ENCODE measurements at regions not wholly inside any gene's neighbourhood (a gene's known extent, or its start where the extent isn't known, plus 50 kb on each side); places are given as distances from the start of the nearest gene placed in this dataset.

- no peaks in the 10 kb centered on the region for H3K27me3 ChIP-seq (ENCODE audit: control insufficient read depth in 2 of 2, insufficient read depth in 2 of 2, low read length in 2 of 2)
- H3K4me3 ChIP-seq (replicated peaks in 1 of 3; ENCODE audit: insufficient read depth in 1 of 3, low read depth in 1 of 3, low read length in 3 of 3) = no peak overlapping the region
- FAIRE-seq = no peak
- H3K4me1 ChIP-seq (ENCODE audit: control insufficient read depth, extremely low read depth, insufficient read depth, low read length) = no peaks in the 10 kb centered on the region
- no peak overlapping the region for H3K4me2 ChIP-seq (ENCODE audit: insufficient read depth, low read length)
- H2AFZ ChIP-seq (ENCODE audit: low read depth, low read length) = no peak overlapping the region
- TF ChIP-seq MYC (IDR thresholded peaks at IDR 0.05; ENCODE audit: low read depth, low read length) (no peak), FOS (IDR thresholded peaks at IDR 0.05; ENCODE audit: borderline replicate concordance, insufficient read depth, low read length) (no peak), POLR2A (IDR thresholded peaks at IDR 0.05; ENCODE audit: low read depth, low read length) (no peak), EZH2 (IDR thresholded peaks at IDR 0.05; ENCODE audit: borderline replicate concordance, low read depth, low read length, severe bottlenecking) (no peak)
- no peaks in the 10 kb centered on the region for H4K20me1 ChIP-seq (replicated peaks; ENCODE audit: control insufficient read depth, extremely low read depth, insufficient read depth, low read length)
- CTCF ChIA-PET = no interaction called here
- H3K9me3 ChIP-seq (replicated peaks; ENCODE audit: control insufficient read depth, insufficient read depth, low read length) = peaks cover 2% of the 10 kb centered on the region
- H3K79me2 ChIP-seq (ENCODE audit: control insufficient read depth, insufficient read depth, low read length) = no peaks in the 10 kb centered on the region
- no peak overlapping the region for H3K9ac ChIP-seq (replicated peaks; ENCODE audit: extremely low read depth, insufficient read depth, low read length)
- H3K27ac ChIP-seq (ENCODE audit: insufficient read depth, low read depth, low read length) = no peak overlapping the region
- BruUV-seq (replicated peaks) = no TSS peak
- POLR2A ChIA-PET = no interaction called here
- intact Hi-C loops (cut with micrococcal nuclease) (no loop called here), dilution Hi-C loops (cut with MboI; ENCODE audit: extremely low pct_ligation_motif_present, low sequenced_read_pairs) (no loop called here)
- DNase-seq (ENCODE audit: low read depth, low spot score) = no peak
- no peaks in the 10 kb centered on the region for H3K36me3 ChIP-seq (ENCODE audit: control insufficient read depth in 2 of 2, extremely low read depth in 1 of 2, insufficient read depth in 2 of 2, low read length in 2 of 2)
- no peaks in the 10 kb centered on the region for H3K9me1 ChIP-seq (replicated peaks; ENCODE audit: control insufficient read depth, extremely low read depth, insufficient read depth, low read length)
Observed at GRCh38 chr14:86404989-86405649, 875.2 kb downstream of the FLRT2 start.

GRCh38 chr14:86404425-86404824 lies 874.5 kb downstream of the FLRT2 start:
- Histone ChIP-seq H3K9ac (replicated peaks; ENCODE audit: extremely low read depth, insufficient read depth, low read length) (no peak overlapping the region), H4K20me1 (replicated peaks; ENCODE audit: control insufficient read depth, extremely low read depth, insufficient read depth, low read length) (no peaks in the 10 kb centered on the region), H3K27ac (ENCODE audit: insufficient read depth, low read depth, low read length) (no peak overlapping the region), H3K9me3 (replicated peaks; ENCODE audit: control insufficient read depth, insufficient read depth, low read length) (peaks cover 2% of the 10 kb centered on the region), H3K4me1 (ENCODE audit: control insufficient read depth, extremely low read depth, insufficient read depth, low read length) (no peaks in the 10 kb centered on the region), H3K27me3 (ENCODE audit: control insufficient read depth in 2 of 2, insufficient read depth in 2 of 2, low read length in 2 of 2) (no peaks in the 10 kb centered on the region), H3K4me2 (ENCODE audit: insufficient read depth, low read length) (no peak overlapping the region), H3K9me1 (replicated peaks; ENCODE audit: control insufficient read depth, extremely low read depth, insufficient read depth, low read length) (no peaks in the 10 kb centered on the region), H2AFZ (ENCODE audit: low read depth, low read length) (no peak overlapping the region), H3K4me3 (replicated peaks in 1 of 3; ENCODE audit: insufficient read depth in 1 of 3, low read depth in 1 of 3, low read length in 3 of 3) (no peak overlapping the region), H3K36me3 (ENCODE audit: control insufficient read depth in 2 of 2, extremely low read depth in 1 of 2, insufficient read depth in 2 of 2, low read length in 2 of 2) (no peaks in the 10 kb centered on the region), H3K79me2 (ENCODE audit: control insufficient read depth, insufficient read depth, low read length) (no peaks in the 10 kb centered on the region)
- no peak for TF ChIP-seq POLR2AphosphoS5 (IDR thresholded peaks at IDR 0.05; ENCODE audit: insufficient read depth, low read depth, low read length)
- TF ChIP-seq CTCF (IDR thresholded peaks at IDR 0.05; ENCODE audit: extremely low read depth in 1 of 2, insufficient read depth in 1 of 2, low read depth in 1 of 2, low read length in 2 of 2) = no peak
- TF ChIP-seq MYC (IDR thresholded peaks at IDR 0.05; ENCODE audit: low read depth, low read length) = no peak
- no peak for TF ChIP-seq JUN (IDR thresholded peaks at IDR 0.05; ENCODE audit: borderline replicate concordance, insufficient read depth, insufficient read length, low read depth)
- TF ChIP-seq EZH2 (IDR thresholded peaks at IDR 0.05; ENCODE audit: borderline replicate concordance, low read depth, low read length, severe bottlenecking) = no peak
- no peak for TF ChIP-seq POLR2A (IDR thresholded peaks at IDR 0.05; ENCODE audit: low read depth, low read length)
- TF ChIP-seq MAX (IDR thresholded peaks at IDR 0.05; ENCODE audit: insufficient read depth, insufficient read length) = no peak
- TF ChIP-seq FOS (IDR thresholded peaks at IDR 0.05; ENCODE audit: borderline replicate concordance, insufficient read depth, low read length) = no peak
- TF ChIP-seq GATA2 (IDR thresholded peaks at IDR 0.05; ENCODE audit: insufficient read depth, insufficient read length, low read depth, low read length) = no peak
- ChIA-PET CTCF (no interaction called here), POLR2A (no interaction called here)
- intact Hi-C loops (cut with micrococcal nuclease) = no loop called here
- no TSS peak for BruUV-seq (replicated peaks)
- FAIRE-seq = no peak
- dilution Hi-C loops (cut with MboI; ENCODE audit: extremely low pct_ligation_motif_present, low sequenced_read_pairs) = no loop called here
- no peak for DNase-seq (ENCODE audit: low read depth, low spot score)
